CD8-positive, alpha-beta memory T cell (primary cell): ENCODE measurements at regions not wholly inside any gene's neighbourhood (a gene's known extent, or its start where the extent isn't known, plus 50 kb on each side); places are given as distances from the start of the nearest gene placed in this dataset.

Source experiments
- CTCF ChIA-PET: fragments of 350-600 bp; sonication (Branson Sonifier 250); formaldehyde crosslinking; loops from one replicate; lab custom pipeline; 2021; ENCODE audit warnings: antibody characterized with exemption; lab: Charles Lee
- POLR2A ChIA-PET: fragments of 350-600 bp; sonication (Branson Sonifier 250); formaldehyde crosslinking; loops from one replicate; lab custom pipeline; 2021; ENCODE audit warnings: antibody characterized with exemption; lab: Charles Lee
- DNase-seq, 5 donors: peaks; one replicate each; pipeline versions ENCODE4 v3.0.0 to v3.0.0-alpha.2; 2020 to 2022; ENCODE audit warnings: mixed read lengths in 1 of 5
- H3K27ac ChIP-seq: one replicate; pipeline ENCODE4 v1.7.0; 2013; ENCODE audit warnings: low read depth, mild to moderate bottlenecking, low read length, moderate library complexity
- H3K27me3 ChIP-seq: 2 replicates; pipeline ENCODE4 v1.7.0; 2013; ENCODE audit warnings: low read length, mild to moderate bottlenecking; ENCODE audit not compliant: insufficient read depth, poor library complexity, severe bottlenecking
- H3K36me3 ChIP-seq: 2 replicates; pipeline ENCODE4 v1.7.0; 2013; ENCODE audit warnings: mild to moderate bottlenecking, low read length, moderate library complexity; ENCODE audit not compliant: insufficient read depth
- H3K4me1 ChIP-seq: 2 replicates; pipeline ENCODE4 v1.7.0; 2013; ENCODE audit warnings: mild to moderate bottlenecking, low read length, moderate library complexity; ENCODE audit not compliant: insufficient read depth
- H3K4me3 ChIP-seq: 2 replicates; pipeline ENCODE4 v1.7.0; 2013; ENCODE audit warnings: mild to moderate bottlenecking, low read length
- H3K9me3 ChIP-seq: 2 replicates; pipeline ENCODE4 v1.7.0; 2013; ENCODE audit warnings: mild to moderate bottlenecking, low read length
- H3K27ac Mint-ChIP-seq, 8 donors: one replicate each; pipeline ENCODE4 v1.8.0; 2020 to 2021; ENCODE audit warnings: mixed read lengths in 8 of 8, mild to moderate bottlenecking in 6 of 8, inconsistent platforms in 3 of 8, moderate library complexity in 3 of 8
- H3K27me3 Mint-ChIP-seq, 2 donors: one replicate each; pipeline ENCODE4 v1.8.0; 2020 to 2021; ENCODE audit warnings: mixed read lengths in 2 of 2, mild to moderate bottlenecking in 1 of 2, moderate library complexity in 1 of 2
- H3K36me3 Mint-ChIP-seq, 3 donors: one replicate each; pipeline ENCODE4 v1.8.0; 2020 to 2021; ENCODE audit warnings: mixed read lengths in 3 of 3, inconsistent platforms in 1 of 3, mild to moderate bottlenecking in 1 of 3
- H3K4me1 Mint-ChIP-seq, 3 donors: one replicate each; pipeline ENCODE4 v1.8.0; 2020 to 2021; ENCODE audit warnings: mixed read lengths in 3 of 3, inconsistent platforms in 1 of 3, mild to moderate bottlenecking in 1 of 3
- H3K4me3 Mint-ChIP-seq, 7 donors: one replicate each; pipeline ENCODE4 v1.8.0; 2020 to 2021; ENCODE audit warnings: mixed read lengths in 7 of 7, mild to moderate bottlenecking in 6 of 7, moderate library complexity in 4 of 7, inconsistent platforms in 2 of 7
- H3K9me3 Mint-ChIP-seq, 5 donors: one replicate each; pipeline ENCODE4 v1.8.0; 2020 to 2022; ENCODE audit warnings: mixed read lengths in 5 of 5, mild to moderate bottlenecking in 3 of 5, moderate library complexity in 2 of 5, inconsistent platforms in 1 of 5

GRCh38 chr6:156450421-156450820 lies 326.8 kb upstream of the ARID1B start:
- Histone ChIP-seq H3K36me3 (no peaks in the 10 kb centered on the region), H3K9me3 (no peaks in the 10 kb centered on the region), H3K4me1 (no peaks in the 10 kb centered on the region), H3K27ac (no peak overlapping the region), H3K27me3 (no peaks in the 10 kb centered on the region), H3K4me3 (no peak overlapping the region)
- Mint-ChIP-seq H3K4me3 (no peak overlapping the region), H3K4me1 (no peaks in the 10 kb centered on the region), H3K27me3 (peaks cover 2 to 10% of the 10 kb centered on the region in 2 donors), H3K27ac (no peak overlapping the region), H3K9me3 (no peaks in the 10 kb centered on the region), H3K36me3 (no peaks in the 10 kb centered on the region)
- ChIA-PET POLR2A (no interaction called here), CTCF (no interaction called here)
- DNase-seq: no peak

- no peak overlapping the region for H3K27ac Mint-ChIP-seq
- ChIA-PET POLR2A (no interaction called here), CTCF (no interaction called here)
- Histone ChIP-seq H3K9me3 (no peaks in the 10 kb centered on the region), H3K4me3 (no peak overlapping the region), H3K27ac (no peak overlapping the region), H3K4me1 (no peaks in the 10 kb centered on the region), H3K27me3 (no peaks in the 10 kb centered on the region), H3K36me3 (no peaks in the 10 kb centered on the region)
- H3K36me3 Mint-ChIP-seq: no peaks in the 10 kb centered on the region
- no peaks in the 10 kb centered on the region for H3K9me3 Mint-ChIP-seq
- no peak overlapping the region for H3K4me3 Mint-ChIP-seq
- no peak for DNase-seq
- peaks cover 0 to 11% of the 10 kb centered on the region in 2 donors for H3K27me3 Mint-ChIP-seq
- H3K4me1 Mint-ChIP-seq: no peaks in the 10 kb centered on the region
Measured at GRCh38 chr6:156449569-156449968, 327.6 kb upstream of the ARID1B start.

GRCh38 chr6:156449128-156449527 lies 328.1 kb upstream of the ARID1B start:
- H3K27ac Mint-ChIP-seq: no peak overlapping the region
- H3K9me3 Mint-ChIP-seq: no peaks in the 10 kb centered on the region
- no peak overlapping the region for H3K4me3 Mint-ChIP-seq
- Histone ChIP-seq H3K27ac (no peak overlapping the region), H3K4me1 (no peaks in the 10 kb centered on the region), H3K4me3 (no peak overlapping the region), H3K9me3 (no peaks in the 10 kb centered on the region), H3K36me3 (no peaks in the 10 kb centered on the region), H3K27me3 (no peaks in the 10 kb centered on the region)
- no peaks in the 10 kb centered on the region for H3K36me3 Mint-ChIP-seq
- CTCF ChIA-PET: no interaction called here
- POLR2A ChIA-PET: no interaction called here
- no peaks in the 10 kb centered on the region for H3K4me1 Mint-ChIP-seq
- peaks cover 0 to 12% of the 10 kb centered on the region in 2 donors for H3K27me3 Mint-ChIP-seq
- no peak for DNase-seq

- Histone ChIP-seq H3K27me3 (no peaks in the 10 kb centered on the region), H3K4me1 (no peaks in the 10 kb centered on the region), H3K27ac (no peak overlapping the region), H3K9me3 (no peaks in the 10 kb centered on the region), H3K4me3 (no peak overlapping the region), H3K36me3 (no peaks in the 10 kb centered on the region)
- CTCF ChIA-PET: no interaction called here
- no peaks in the 10 kb centered on the region for H3K9me3 Mint-ChIP-seq
- H3K4me1 Mint-ChIP-seq: no peaks in the 10 kb centered on the region
- H3K36me3 Mint-ChIP-seq: no peaks in the 10 kb centered on the region
- DNase-seq: no peak
- H3K4me3 Mint-ChIP-seq: no peak overlapping the region
- H3K27ac Mint-ChIP-seq: no peak overlapping the region
- H3K27me3 Mint-ChIP-seq: peaks cover 0 to 9% of the 10 kb centered on the region in 2 donors
- POLR2A ChIA-PET: no interaction called here
Measured at GRCh38 chr6:156448579-156448978, 328.6 kb upstream of the ARID1B start.

- Histone ChIP-seq H3K4me1 (no peaks in the 10 kb centered on the region), H3K27me3 (no peaks in the 10 kb centered on the region), H3K27ac (no peak overlapping the region), H3K9me3 (no peaks in the 10 kb centered on the region), H3K36me3 (no peaks in the 10 kb centered on the region), H3K4me3 (no peak overlapping the region)
- DNase-seq: no peak
- peaks cover 2 to 16% of the 10 kb centered on the region in 2 donors for H3K27me3 Mint-ChIP-seq
- no peaks in the 10 kb centered on the region for H3K4me1 Mint-ChIP-seq
- H3K4me3 Mint-ChIP-seq: no peak overlapping the region
- no peaks in the 10 kb centered on the region for H3K36me3 Mint-ChIP-seq
- POLR2A ChIA-PET: no interaction called here
- H3K27ac Mint-ChIP-seq: no peak overlapping the region
- H3K9me3 Mint-ChIP-seq: peaks cover 0 to 6% (median 0%) of the 10 kb centered on the region in 5 donors
- CTCF ChIA-PET: no interaction called here
Measured at GRCh38 chr6:156440688-156441087, 336.5 kb upstream of the ARID1B start.

GRCh38 chr6:156438350-156438923 lies 338.7 kb upstream of the ARID1B start:
- Mint-ChIP-seq H3K4me3 (no peak overlapping the region), H3K36me3 (no peaks in the 10 kb centered on the region), H3K27me3 (peaks cover 2 to 18% of the 10 kb centered on the region in 2 donors), H3K27ac (no peak overlapping the region), H3K4me1 (no peaks in the 10 kb centered on the region), H3K9me3 (peaks cover 0 to 6% (median 0%) of the 10 kb centered on the region in 5 donors)
- H3K27ac ChIP-seq: no peak overlapping the region
- no peaks in the 10 kb centered on the region for H3K4me1 ChIP-seq
- H3K4me3 ChIP-seq: no peak overlapping the region
- H3K36me3 ChIP-seq: no peaks in the 10 kb centered on the region
- POLR2A ChIA-PET: no interaction called here
- H3K9me3 ChIP-seq: no peaks in the 10 kb centered on the region
- CTCF ChIA-PET: no interaction called here
- DNase-seq: no peak
- no peaks in the 10 kb centered on the region for H3K27me3 ChIP-seq

GRCh38 chr6:156437121-156437879 lies 339.9 kb upstream of the ARID1B start:
- no peaks in the 10 kb centered on the region for H3K4me1 ChIP-seq
- no peaks in the 10 kb centered on the region for H3K27me3 ChIP-seq
- CTCF ChIA-PET: no interaction called here
- Mint-ChIP-seq H3K4me3 (no peak overlapping the region), H3K9me3 (peaks cover 0 to 8% (median 0%) of the 10 kb centered on the region in 5 donors), H3K4me1 (no peaks in the 10 kb centered on the region), H3K27me3 (peaks cover 4 to 18% of the 10 kb centered on the region in 2 donors), H3K27ac (no peak overlapping the region), H3K36me3 (no peaks in the 10 kb centered on the region)
- H3K36me3 ChIP-seq: no peaks in the 10 kb centered on the region
- no peaks in the 10 kb centered on the region for H3K9me3 ChIP-seq
- POLR2A ChIA-PET: no interaction called here
- no peak for DNase-seq
- H3K4me3 ChIP-seq: no peak overlapping the region
- H3K27ac ChIP-seq: no peak overlapping the region

GRCh38 chr6:156434795-156435190 lies 342.4 kb upstream of the ARID1B start:
- ChIA-PET POLR2A (no interaction called here), CTCF (no interaction called here)
- Histone ChIP-seq H3K36me3 (no peaks in the 10 kb centered on the region), H3K4me1 (no peaks in the 10 kb centered on the region), H3K27me3 (no peaks in the 10 kb centered on the region), H3K9me3 (no peaks in the 10 kb centered on the region), H3K27ac (no peak overlapping the region), H3K4me3 (no peak overlapping the region)
- Mint-ChIP-seq H3K4me3 (no peak overlapping the region), H3K36me3 (peaks cover 0 to 3% (median 0%) of the 10 kb centered on the region in 3 donors), H3K27ac (no peak overlapping the region), H3K9me3 (peaks cover 0 to 7% (median 0%) of the 10 kb centered on the region in 5 donors), H3K4me1 (no peaks in the 10 kb centered on the region), H3K27me3 (peaks cover 3 to 16% of the 10 kb centered on the region in 2 donors)
- no peak for DNase-seq
